Loucy (cell line): ENCODE measurements at regions not wholly inside any gene's neighbourhood (a gene's known extent, or its start where the extent isn't known, plus 50 kb on each side); places are given as distances from the start of the nearest gene placed in this dataset.

Experiments used
- EZH2phosphoT487 ChIP-seq: fragments of 200-600 bp; IDR thresholded peaks from 2 replicates; pipeline ENCODE4 v1.6.1; 2018; ENCODE audit warnings: antibody characterized with exemption, mild to moderate bottlenecking, moderate library complexity, borderline replicate concordance
- TF ChIP-seq, protein P1 (sequence below): fragments of 200-600 bp; sonication (generic); conservative IDR thresholded peaks from 2 replicates; pipeline ENCODE4 v1.5.1; 2014; ENCODE audit warnings: mild to moderate bottlenecking, antibody characterized with exemption, low read length

DNA sequence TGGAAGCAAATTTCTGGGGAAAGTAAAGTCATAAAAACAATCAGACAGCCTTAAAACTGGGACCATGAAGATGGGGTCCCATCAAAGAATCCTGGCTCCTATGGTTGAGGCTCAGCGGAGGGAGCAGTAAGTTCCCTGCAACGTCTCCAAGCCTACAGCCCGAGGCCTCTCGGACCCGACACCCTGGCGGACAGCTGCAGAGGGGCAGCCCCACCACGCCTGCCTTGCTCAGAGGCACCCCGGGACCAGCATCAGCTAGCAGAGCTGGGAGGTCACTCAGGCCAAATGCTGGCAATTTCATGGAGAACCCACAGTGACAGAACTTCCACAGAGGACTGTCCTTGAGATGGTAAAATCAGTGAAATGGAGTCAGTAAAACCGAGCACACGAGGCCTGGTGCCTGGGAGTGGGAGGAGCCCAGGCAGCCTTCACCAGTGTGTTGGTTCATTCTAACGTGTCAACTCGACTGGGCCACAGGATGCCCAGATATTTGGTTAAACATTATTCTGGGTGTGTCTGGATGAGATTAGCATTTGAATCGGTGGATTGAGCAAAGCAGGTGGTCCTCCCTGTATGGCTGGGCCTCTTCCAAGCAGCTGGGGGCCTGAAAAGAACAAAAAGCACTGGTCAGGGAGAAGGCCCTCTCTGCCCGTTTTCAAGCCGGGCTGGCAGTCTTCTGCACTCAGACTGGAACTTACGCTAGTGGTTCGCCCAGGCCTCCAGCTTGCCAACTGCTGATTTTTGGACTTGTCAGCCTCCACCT lies 96.2 kb upstream of the INSIG1 start:
- TF ChIP-seq, protein P1, sequence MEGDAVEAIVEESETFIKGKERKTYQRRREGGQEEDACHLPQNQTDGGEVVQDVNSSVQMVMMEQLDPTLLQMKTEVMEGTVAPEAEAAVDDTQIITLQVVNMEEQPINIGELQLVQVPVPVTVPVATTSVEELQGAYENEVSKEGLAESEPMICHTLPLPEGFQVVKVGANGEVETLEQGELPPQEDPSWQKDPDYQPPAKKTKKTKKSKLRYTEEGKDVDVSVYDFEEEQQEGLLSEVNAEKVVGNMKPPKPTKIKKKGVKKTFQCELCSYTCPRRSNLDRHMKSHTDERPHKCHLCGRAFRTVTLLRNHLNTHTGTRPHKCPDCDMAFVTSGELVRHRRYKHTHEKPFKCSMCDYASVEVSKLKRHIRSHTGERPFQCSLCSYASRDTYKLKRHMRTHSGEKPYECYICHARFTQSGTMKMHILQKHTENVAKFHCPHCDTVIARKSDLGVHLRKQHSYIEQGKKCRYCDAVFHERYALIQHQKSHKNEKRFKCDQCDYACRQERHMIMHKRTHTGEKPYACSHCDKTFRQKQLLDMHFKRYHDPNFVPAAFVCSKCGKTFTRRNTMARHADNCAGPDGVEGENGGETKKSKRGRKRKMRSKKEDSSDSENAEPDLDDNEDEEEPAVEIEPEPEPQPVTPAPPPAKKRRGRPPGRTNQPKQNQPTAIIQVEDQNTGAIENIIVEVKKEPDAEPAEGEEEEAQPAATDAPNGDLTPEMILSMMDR: no peak
- no peak for TF ChIP-seq EZH2phosphoT487
